ENCODE measurements at regions not wholly inside any gene's neighbourhood (a gene's known extent, or its start where the extent isn't known, plus 50 kb on each side); places are given as distances from the start of the nearest gene placed in this dataset.

DNA sequence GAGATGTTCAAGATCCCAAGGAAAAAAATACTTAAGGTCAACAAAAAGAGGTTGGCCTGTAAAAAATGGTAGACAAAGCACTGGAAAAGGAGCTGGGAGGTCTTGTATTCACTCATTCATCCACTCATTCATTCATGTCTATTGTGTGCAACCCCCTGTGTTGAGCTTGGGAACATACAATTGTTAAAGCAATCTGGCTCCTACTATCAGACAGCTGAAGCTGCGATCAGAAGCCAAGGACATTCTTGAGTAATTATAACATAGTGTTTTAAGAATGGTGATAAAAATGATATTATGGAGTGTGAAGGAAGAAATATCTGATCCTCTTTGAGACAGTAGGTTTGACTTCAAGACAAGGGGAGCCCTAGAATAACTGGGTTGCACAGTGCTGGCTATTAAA, 693.4 kb downstream of the TOX3 start:
- Histone ChIP-seq H3K4me1 (replicated peaks; ENCODE audit: insufficient read depth) (no peaks in the 10 kb centered on the region), H4K20me1 (ENCODE audit: insufficient read depth) (no peaks in the 10 kb centered on the region), H3K9me3 (ENCODE audit: insufficient read depth, low read depth) (no peaks in the 10 kb centered on the region), H3K9me2 (ENCODE audit: insufficient read depth) (no peaks in the 10 kb centered on the region), H3K36me3 (ENCODE audit: low read depth) (no peaks in the 10 kb centered on the region), H2AFZ (no peak overlapping the region), H3F3A (ENCODE audit: insufficient read depth, low read depth) (no peaks in the 10 kb centered on the region), H3K79me2 (ENCODE audit: low read depth) (no peaks in the 10 kb centered on the region), H3K27ac (no peak overlapping the region), H3K27me3 (ENCODE audit: insufficient read depth, low read depth) (0 out of 2 replicates have a peak, but pooled peaks cover 6% of the 10 kb centered on the region), H3K4me2 (no peak overlapping the region), H3K4me3 (no peak overlapping the region)
- CTCF ChIA-PET, result no interaction called here
- TF ChIP-seq EZH2 (IDR thresholded peaks at IDR 0.05; ENCODE audit: low read depth), result no peak
- TF ChIP-seq, protein P1, sequence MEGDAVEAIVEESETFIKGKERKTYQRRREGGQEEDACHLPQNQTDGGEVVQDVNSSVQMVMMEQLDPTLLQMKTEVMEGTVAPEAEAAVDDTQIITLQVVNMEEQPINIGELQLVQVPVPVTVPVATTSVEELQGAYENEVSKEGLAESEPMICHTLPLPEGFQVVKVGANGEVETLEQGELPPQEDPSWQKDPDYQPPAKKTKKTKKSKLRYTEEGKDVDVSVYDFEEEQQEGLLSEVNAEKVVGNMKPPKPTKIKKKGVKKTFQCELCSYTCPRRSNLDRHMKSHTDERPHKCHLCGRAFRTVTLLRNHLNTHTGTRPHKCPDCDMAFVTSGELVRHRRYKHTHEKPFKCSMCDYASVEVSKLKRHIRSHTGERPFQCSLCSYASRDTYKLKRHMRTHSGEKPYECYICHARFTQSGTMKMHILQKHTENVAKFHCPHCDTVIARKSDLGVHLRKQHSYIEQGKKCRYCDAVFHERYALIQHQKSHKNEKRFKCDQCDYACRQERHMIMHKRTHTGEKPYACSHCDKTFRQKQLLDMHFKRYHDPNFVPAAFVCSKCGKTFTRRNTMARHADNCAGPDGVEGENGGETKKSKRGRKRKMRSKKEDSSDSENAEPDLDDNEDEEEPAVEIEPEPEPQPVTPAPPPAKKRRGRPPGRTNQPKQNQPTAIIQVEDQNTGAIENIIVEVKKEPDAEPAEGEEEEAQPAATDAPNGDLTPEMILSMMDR (conservative IDR thresholded peaks at IDR 0.05), result no peak
- POLR2A ChIA-PET (ENCODE audit: unreplicated experiment), result no interaction called here
- BruUV-seq (replicated peaks), result no TSS peak
- DNase-seq, result no peak
- intact Hi-C loops (cut with micrococcal nuclease; ENCODE audit: unreplicated experiment), result no loop called here

DNA sequence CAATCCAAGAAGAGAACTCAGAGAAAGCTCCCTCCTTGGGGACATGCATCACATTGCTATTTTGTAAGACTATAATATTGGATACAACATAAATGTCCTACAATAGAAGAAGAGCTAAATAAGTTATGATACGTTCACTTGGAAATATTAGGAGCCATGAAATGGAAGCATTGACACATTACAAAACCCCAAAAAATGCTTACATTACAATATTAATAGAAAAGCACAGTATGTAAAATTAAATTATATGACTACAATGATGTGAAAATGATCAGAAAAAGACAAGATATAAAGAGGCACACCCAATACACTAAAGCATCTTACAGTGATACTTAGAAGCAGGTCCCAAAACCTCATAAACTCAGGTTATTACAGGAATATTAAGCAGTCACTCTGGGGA, 694.1 kb downstream of the TOX3 start:
- no peak overlapping the region for H2AFZ ChIP-seq
- H4K20me1 ChIP-seq (ENCODE audit: insufficient read depth), result no peaks in the 10 kb centered on the region
- H3K4me1 ChIP-seq (replicated peaks; ENCODE audit: insufficient read depth), result no peaks in the 10 kb centered on the region
- no peak overlapping the region for H3K4me2 ChIP-seq
- H3K9me3 ChIP-seq (ENCODE audit: insufficient read depth, low read depth), result no peaks in the 10 kb centered on the region
- H3K27ac ChIP-seq, result no peak overlapping the region
- H3K9me2 ChIP-seq (ENCODE audit: insufficient read depth), result no peaks in the 10 kb centered on the region
- no TSS peak for BruUV-seq (replicated peaks)
- H3K27me3 ChIP-seq (ENCODE audit: insufficient read depth, low read depth), result 0 out of 2 replicates have a peak, but pooled peaks cover 6% of the 10 kb centered on the region
- no peaks in the 10 kb centered on the region for H3K36me3 ChIP-seq (ENCODE audit: low read depth)
- ChIA-PET CTCF (no interaction called here), POLR2A (ENCODE audit: unreplicated experiment) (no interaction called here)
- intact Hi-C loops (cut with micrococcal nuclease; ENCODE audit: unreplicated experiment), result no loop called here
- TF ChIP-seq, protein P1 (conservative IDR thresholded peaks at IDR 0.05), result no peak
- no peak for TF ChIP-seq EZH2 (IDR thresholded peaks at IDR 0.05; ENCODE audit: low read depth)
- no peaks in the 10 kb centered on the region for H3F3A ChIP-seq (ENCODE audit: insufficient read depth, low read depth)
- DNase-seq, result no peak
- no peak overlapping the region for H3K4me3 ChIP-seq
- no peaks in the 10 kb centered on the region for H3K79me2 ChIP-seq (ENCODE audit: low read depth)

DNA sequence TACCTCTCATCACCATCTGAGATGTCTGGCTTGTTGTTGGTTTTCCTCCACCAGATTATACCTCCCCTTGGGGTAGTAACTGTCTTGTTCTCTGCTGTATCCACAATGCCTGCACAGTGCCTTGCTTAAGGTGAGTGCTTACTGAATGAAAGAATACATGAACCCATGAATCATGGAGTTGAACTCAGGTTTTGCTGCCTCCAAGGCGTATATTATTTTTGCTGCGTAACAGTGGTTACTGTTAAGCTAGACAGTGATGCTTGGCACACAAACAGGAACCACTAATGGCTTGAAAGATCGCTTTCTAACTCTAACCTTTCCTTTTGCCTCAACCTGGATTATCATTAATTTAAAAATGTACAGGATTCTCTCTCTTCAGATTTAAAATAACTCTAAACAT, 695.8 kb downstream of the TOX3 start:
- Histone ChIP-seq H3K79me2 (ENCODE audit: low read depth) (no peaks in the 10 kb centered on the region), H3K27ac (no peak overlapping the region), H3K4me2 (no peak overlapping the region), H3K27me3 (ENCODE audit: insufficient read depth, low read depth) (0 out of 2 replicates have a peak, but pooled peaks cover 11% of the 10 kb centered on the region), H3K9me2 (ENCODE audit: insufficient read depth) (no peaks in the 10 kb centered on the region), H3F3A (ENCODE audit: insufficient read depth, low read depth) (no peaks in the 10 kb centered on the region), H2AFZ (no peak overlapping the region), H4K20me1 (ENCODE audit: insufficient read depth) (no peaks in the 10 kb centered on the region), H3K4me1 (replicated peaks; ENCODE audit: insufficient read depth) (no peaks in the 10 kb centered on the region), H3K9me3 (ENCODE audit: insufficient read depth, low read depth) (no peaks in the 10 kb centered on the region), H3K4me3 (no peak overlapping the region), H3K36me3 (ENCODE audit: low read depth) (no peaks in the 10 kb centered on the region)
- intact Hi-C loops (cut with micrococcal nuclease; ENCODE audit: unreplicated experiment), result no loop called here
- DNase-seq, result no peak
- ChIA-PET CTCF (no interaction called here), POLR2A (ENCODE audit: unreplicated experiment) (no interaction called here)
- TF ChIP-seq, protein P1 (conservative IDR thresholded peaks at IDR 0.05), result no peak
- BruUV-seq (replicated peaks), result no TSS peak
